HG02610 (cell line): ENCODE measurements at regions not wholly inside any gene's neighbourhood (a gene's known extent, or its start where the extent isn't known, plus 50 kb on each side); places are given as distances from the start of the nearest gene placed in this dataset.

Experiments used
- ATAC-seq: cut with Tn5 transposase; IDR thresholded peaks from one replicate; pipeline ENCODE4 v1.9.1; 2021; ENCODE audit warnings: mild to moderate bottlenecking, moderate library complexity; ENCODE audit not compliant: unreplicated experiment

GRCh38 chr13:97629601-97630272 lies 195.8 kb downstream of the RAP2A start:
- no peak for ATAC-seq

DNA sequence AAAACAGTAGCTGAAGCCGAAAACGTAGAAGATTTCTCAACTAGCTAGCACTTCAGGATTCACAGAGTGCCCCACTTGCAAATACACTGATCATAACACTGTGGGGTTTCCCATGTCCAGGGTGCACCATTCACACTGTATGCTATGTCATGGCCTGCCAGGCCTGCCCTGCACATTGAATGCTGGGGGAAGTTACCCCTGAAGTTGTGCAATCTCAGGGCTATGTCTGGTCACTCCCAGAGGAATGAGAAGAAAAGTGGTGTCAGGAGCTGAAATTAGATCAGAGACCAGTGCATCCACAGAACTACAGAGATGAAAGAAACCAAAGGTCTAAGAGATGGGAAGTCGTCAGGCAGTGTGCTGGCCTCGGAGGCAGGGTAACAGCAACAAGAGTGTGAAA lies 196.8 kb downstream of the RAP2A start:
- no peak for ATAC-seq

DNA sequence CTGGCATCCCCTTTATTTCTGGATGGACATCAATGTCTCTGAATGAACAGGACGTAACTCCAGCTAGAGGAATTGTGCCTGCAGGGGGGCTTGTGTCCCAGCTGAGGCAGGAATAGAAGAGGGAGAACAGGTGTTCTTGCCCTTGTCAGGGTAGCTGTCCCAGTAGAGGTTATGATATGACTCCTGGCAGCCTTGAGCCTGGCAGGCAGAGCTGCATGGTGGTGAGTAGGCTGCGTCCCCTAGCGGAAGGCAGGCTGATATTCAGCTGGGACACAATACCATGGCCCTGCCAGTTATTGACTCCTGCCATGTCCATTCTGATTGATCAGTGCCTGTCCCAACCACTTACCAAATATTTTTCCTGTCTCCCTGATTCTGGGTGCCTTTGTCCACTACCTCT lies 197.2 kb downstream of the RAP2A start:
- ATAC-seq: no peak

- ATAC-seq: no peak
Observed at GRCh38 chr13:97639236-97639635, 205.3 kb downstream of the RAP2A start.

DNA sequence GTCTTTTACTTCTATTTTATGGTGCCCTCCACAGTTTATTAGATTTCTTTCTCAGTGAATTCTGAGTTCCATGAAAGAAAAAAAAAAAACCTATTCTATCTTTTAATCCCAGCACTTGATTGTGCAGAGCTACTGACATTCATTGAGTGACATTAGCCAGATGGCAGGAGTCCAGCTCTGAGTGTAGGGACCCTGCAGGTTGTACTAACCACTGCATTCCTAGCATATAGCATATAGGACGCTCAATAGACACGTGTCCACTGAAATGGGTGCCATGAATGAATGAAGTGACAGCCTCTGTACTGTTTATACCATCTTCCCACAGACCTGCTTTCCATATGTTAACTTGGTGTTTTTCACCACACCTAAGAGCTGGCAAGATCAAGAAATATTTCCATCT lies 206.3 kb downstream of the RAP2A start:
- ATAC-seq: no peak

- no peak for ATAC-seq
Observed at GRCh38 chr13:97648171-97648880, 214.4 kb downstream of the RAP2A start.

DNA sequence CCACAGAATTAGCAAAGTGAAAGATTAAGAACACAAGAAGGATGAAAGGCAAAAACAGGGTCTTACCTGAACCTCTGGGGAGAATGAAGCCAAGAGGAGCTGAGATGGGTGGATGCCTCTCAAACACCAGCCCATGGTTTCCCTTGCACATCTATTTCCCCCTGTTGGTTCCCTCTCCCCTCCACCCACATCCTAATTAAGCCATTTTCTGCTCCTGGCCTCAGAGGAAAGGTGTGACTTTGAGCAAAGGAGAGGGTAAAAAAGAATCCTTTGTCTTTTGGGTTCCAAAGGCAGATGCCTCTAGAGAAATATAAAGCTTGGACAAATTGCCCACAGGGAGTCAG lies 214.9 kb downstream of the RAP2A start:
- ATAC-seq: no peak

DNA sequence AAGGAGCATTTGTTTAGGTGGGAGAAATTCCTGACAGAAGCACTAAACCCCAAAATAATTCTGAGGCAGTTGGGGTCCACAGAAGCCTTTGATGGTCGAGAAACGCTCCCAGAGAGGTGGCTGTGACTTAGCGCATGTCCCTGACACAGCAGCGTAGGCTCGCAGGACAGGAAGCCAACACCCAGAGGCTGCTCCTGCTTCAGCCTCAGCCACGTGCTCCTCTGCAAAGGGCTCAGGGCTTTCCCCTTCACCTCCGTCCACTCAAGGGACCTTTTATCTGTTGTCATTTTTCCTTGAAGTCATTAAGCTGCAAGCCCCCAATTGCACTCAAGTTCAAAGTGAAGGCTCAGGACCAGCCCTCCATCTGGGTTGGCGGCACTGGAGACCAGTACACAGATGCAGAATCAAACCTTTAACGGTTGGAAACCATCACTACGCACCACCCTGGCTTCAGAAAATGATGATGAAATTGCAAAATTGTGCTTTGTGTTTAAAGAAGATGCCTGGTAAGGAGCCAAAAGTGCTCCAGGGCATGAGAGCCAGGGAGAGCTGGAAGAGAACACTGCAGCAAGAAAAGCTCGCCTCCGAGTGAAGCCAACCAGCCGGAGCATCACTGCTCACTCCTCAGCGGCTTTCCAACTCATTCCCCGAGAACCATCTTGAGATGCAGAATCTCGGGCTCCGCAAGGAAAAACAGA lies 219.6 kb downstream of the RAP2A start:
- ATAC-seq: no peak

- no peak for ATAC-seq
Observed at GRCh38 chr13:97654236-97654635, 220.3 kb downstream of the RAP2A start.

DNA sequence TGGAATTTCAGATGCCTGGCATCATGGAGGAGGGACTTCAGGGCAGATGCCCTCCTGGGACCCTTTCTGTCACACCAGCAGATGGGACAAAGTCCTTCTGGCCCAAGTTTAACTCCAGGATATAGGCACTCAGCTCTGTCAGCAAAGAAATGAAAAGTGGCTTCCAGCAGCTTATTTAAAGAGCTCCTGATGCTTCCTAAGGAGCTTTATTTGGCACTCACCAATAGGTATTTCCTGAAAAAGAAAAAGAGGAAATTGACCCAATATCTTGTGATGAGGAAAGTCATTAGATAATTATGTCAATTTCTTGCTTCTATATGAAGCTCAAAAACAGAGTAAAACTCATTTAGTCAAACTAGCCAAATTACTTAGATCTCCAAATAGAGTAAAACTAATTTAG lies 224.6 kb downstream of the RAP2A start:
- ATAC-seq: no peak

DNA sequence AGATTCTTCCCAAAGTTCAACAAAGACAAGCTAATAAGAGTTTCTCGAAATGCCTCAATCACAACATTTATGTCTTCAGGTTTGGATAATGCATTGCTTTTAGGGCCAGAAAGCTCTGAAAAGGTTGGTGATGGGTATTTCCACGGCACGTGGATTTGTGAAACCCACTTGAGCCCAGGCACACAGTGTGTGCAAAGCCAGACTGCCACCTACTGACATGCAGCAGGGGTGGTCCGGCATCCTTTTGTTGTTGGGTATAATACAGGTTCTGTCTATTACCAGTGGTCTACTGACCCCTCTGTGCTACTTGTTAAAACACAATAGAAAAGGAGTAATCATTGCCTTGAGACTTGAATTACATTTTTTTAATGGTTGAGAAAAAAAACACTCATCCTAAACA lies 225.6 kb downstream of the RAP2A start:
- no peak for ATAC-seq

DNA sequence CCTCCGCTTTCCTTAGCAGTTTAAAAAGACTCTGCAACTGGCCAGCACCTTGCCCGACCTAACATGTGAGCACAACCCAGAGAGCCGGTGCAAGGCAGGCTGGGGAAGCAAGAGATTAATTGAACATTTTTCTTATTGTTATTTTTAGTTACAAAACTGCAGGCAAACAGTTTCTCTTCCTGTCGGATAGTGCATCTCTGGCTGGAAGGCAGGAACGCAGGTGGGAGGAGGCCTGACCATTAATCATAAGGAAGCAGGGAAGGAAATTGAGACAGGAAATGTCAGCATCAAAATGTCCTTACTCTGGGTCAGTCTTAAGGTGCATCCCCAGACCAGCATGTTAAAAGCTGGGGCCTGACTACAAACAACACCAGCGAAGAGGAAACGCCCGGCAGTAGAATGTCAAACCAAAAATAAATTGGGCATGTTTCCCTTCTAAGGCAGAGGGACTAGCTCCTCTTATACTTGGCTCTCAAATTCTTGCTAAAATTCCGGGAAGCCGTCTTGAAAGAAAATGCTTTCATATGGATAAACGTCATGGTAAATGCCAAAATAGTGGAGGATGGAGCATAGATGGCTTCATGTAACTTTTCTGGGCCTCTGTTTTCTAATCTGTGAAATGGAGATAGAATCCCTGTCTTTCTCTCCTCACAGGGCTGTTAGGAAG lies 226.8 kb downstream of the RAP2A start:
- no peak for ATAC-seq

- no peak for ATAC-seq
Observed at GRCh38 chr13:97686594-97686993, 252.6 kb downstream of the RAP2A start.

DNA sequence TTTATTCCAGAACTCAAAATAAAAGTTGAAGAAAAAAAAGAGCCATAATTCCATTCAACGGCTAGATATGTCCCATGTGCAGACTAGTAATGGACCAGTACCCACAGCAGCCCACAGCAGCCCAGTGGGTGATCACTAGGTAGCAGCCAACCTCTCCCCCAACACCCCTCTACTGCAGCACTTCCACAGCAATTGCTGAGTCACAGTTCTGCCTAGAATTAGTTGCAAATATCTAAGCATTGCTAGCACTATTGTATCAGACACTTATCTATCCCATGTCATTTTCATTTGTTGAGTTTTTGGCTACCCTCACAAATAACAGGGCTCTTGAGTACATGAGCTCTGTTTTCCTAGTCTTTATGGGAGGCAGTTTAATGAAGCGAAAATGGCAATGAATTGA lies 258.7 kb downstream of the RAP2A start:
- no peak for ATAC-seq

DNA sequence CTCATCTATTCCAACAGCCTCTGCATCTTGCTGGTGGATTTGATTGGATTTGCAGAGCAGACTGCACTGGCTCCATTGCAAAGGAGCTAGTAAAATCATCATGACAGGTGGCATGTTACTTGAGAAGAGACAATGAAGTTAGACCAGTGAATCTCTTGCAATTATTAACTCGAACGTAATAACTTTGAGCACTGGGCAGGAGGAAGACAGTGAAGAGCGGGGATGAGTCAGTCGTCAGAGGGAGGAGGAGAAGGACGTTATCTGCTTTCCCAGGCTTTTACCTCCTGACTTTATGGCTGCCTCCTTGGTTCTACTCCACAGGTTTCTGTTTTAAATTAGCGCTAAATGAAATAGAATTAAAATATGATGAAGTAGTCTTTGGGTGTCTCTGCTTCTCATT lies 257.8 kb upstream of the IPO5 start:
- ATAC-seq: no peak

- ATAC-seq: no peak
Observed at GRCh38 chr13:97696921-97697320, 256.6 kb upstream of the IPO5 start.

GRCh38 chr13:97700306-97700848 lies 253.1 kb upstream of the IPO5 start:
- no peak for ATAC-seq

DNA sequence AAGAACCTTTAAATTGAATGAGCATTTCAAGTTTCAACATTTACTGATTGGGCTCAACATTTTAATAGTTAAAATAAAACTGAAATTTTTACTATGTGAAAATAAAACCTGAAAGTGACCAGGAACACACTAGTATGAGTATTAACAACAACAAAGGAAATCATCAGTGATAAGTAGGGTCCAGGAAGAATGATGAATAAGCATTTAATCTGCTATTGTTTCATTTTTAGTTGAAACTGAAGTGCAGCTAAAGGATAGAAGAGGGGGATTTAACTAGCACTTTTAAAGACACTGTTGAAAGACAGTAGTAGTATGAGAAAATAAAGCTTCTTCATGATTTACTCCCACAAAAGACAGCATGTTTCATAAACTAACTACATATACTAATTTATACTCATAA lies 250.9 kb upstream of the IPO5 start:
- ATAC-seq: no peak

GRCh38 chr13:97710797-97711196 lies 242.7 kb upstream of the IPO5 start:
- ATAC-seq: no peak

GRCh38 chr13:97712770-97713169 lies 240.7 kb upstream of the IPO5 start:
- no peak for ATAC-seq

DNA sequence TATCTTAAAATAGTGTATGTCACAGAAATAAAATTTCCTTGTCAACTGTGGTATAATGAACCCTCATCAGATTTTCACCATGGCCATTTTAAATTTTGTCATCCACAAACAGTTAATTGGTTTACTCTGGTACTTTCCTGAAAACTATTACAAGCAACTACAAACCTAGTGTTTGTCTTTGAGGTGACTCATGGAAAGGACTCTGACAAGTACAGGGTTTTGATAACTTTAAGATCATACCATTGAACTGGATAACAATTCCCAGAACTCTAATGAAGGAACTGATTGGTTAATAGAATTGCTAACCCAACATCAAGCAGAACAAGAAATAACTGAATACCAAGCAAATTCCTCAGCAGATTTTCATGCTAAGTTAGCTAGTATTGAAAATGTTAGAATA lies 237.7 kb upstream of the IPO5 start:
- ATAC-seq: no peak

DNA sequence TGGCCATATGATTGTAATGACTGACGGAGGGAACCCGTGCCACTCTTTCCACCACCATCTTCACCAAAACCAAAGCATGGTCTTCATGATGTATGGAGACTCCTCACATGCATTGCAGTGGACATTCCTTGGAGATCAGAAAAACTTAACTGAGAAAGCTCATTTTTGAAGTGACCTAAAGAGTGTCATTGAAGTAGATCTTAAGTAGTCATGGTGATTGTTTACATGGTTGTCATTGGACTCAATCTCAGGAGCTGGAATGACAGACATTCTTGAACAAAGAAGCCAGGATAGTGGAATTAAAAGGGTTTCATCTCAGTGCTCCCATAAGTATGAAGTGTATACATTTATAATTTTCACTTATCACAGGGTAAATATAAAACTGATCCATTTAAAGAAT lies 236.7 kb upstream of the IPO5 start:
- ATAC-seq: no peak
